GM12872 (cell line): ENCODE measurements at regions not wholly inside any gene's neighbourhood (a gene's known extent, or its start where the extent isn't known, plus 50 kb on each side); places are given as distances from the start of the nearest gene placed in this dataset.

Experiments
- CTCF ChIP-seq: IDR thresholded peaks from 3 replicates; pipeline ENCODE4 v1.5.1; 2011; ENCODE audit warnings: low read depth, mild to moderate bottlenecking, low read length, moderate library complexity; ENCODE audit not compliant: insufficient read depth

GRCh38 chr6:97771372-97771771, 488.4 kb upstream of the MMS22L start:
- no peak for TF ChIP-seq CTCF

- TF ChIP-seq CTCF = no peak
These were observed 492.0 kb upstream of the MMS22L start for GRCh38 chr6:97775012-97775411.

GRCh38 chr6:97778290-97779038, 495.4 kb upstream of the MMS22L start:
- no peak for TF ChIP-seq CTCF

GRCh38 chr6:97790926-97791590, 508.0 kb upstream of the MMS22L start:
- no peak for TF ChIP-seq CTCF

GRCh38 chr6:97805596-97805995, 522.6 kb upstream of the MMS22L start:
- no peak for TF ChIP-seq CTCF

GRCh38 chr6:97812940-97813339, 529.9 kb upstream of the MMS22L start:
- TF ChIP-seq CTCF = no peak

- TF ChIP-seq CTCF = no peak
These were observed 531.0 kb upstream of the MMS22L start for GRCh38 chr6:97813889-97814567.
